H9 (cell line): ENCODE measurements at regions not wholly inside any gene's neighbourhood (a gene's known extent, or its start where the extent isn't known, plus 50 kb on each side); places are given as distances from the start of the nearest gene placed in this dataset.

Source experiments
- DNase-seq: peaks from one replicate; pipeline ENCODE4 v3.0.0-alpha.2; 2017
- H2AFZ ChIP-seq: one replicate; pipeline ENCODE4 v1.6.1; 2013; ENCODE audit warnings: mild to moderate bottlenecking, low read length, control low read depth, moderate library complexity
- H2AK5ac ChIP-seq: 2 replicates; pipeline ENCODE4 v1.6.1; 2013; ENCODE audit warnings: low read length, control low read depth, mixed read lengths; ENCODE audit not compliant: insufficient read length
- H2BK120ac ChIP-seq: one replicate; pipeline ENCODE4 v1.6.1; 2013; ENCODE audit warnings: low read depth, mild to moderate bottlenecking, low read length, control low read depth, inconsistent platforms; ENCODE audit not compliant: poor library complexity, severe bottlenecking
- H2BK12ac ChIP-seq: 2 replicates; pipeline ENCODE4 v1.6.1; 2013; ENCODE audit warnings: low read length, control low read depth, mixed read lengths, low read depth; ENCODE audit not compliant: insufficient read length
- H2BK15ac ChIP-seq: 2 replicates; pipeline ENCODE4 v1.6.1; 2013; ENCODE audit warnings: low read depth, low read length, control low read depth
- H2BK20ac ChIP-seq: one replicate; pipeline ENCODE4 v1.6.1; 2013; ENCODE audit warnings: low read depth, mild to moderate bottlenecking, low read length, control low read depth, inconsistent platforms; ENCODE audit not compliant: poor library complexity, severe bottlenecking
- H2BK5ac ChIP-seq: 2 replicates; pipeline ENCODE4 v1.6.1; 2013; ENCODE audit warnings: low read length, control low read depth, mixed read lengths; ENCODE audit not compliant: insufficient read length
- H3K14ac ChIP-seq: 2 replicates; pipeline ENCODE4 v1.6.1; 2013; ENCODE audit warnings: low read length, control low read depth; ENCODE audit not compliant: insufficient read depth
- H3K18ac ChIP-seq: 2 replicates; pipeline ENCODE4 v1.6.1; 2013; ENCODE audit warnings: low read depth, mild to moderate bottlenecking, mixed read lengths, low read length, control low read depth; ENCODE audit not compliant: insufficient read length
- H3K23ac ChIP-seq: 2 replicates; pipeline ENCODE4 v1.6.1; 2013; ENCODE audit warnings: low read length, control low read depth, mixed read lengths, low read depth; ENCODE audit not compliant: insufficient read length
- H3K23me2 ChIP-seq: 2 replicates; pipeline ENCODE4 v1.6.1; 2013; ENCODE audit warnings: low read depth, mild to moderate bottlenecking, mixed read lengths, low read length, control low read depth; ENCODE audit not compliant: insufficient read length, poor library complexity, severe bottlenecking
- H3K27ac ChIP-seq: 2 replicates; pipeline ENCODE4 v1.5.1; 2013; ENCODE audit warnings: low read length, control low read depth, mixed read lengths, low read depth; ENCODE audit not compliant: insufficient read length
- H3K27me3 ChIP-seq: 2 replicates; pipeline ENCODE4 v1.6.1; 2013; ENCODE audit warnings: low read length, control low read depth, inconsistent platforms; ENCODE audit not compliant: insufficient read depth
- H3K4ac ChIP-seq: 2 replicates; pipeline ENCODE4 v1.6.1; 2013; ENCODE audit warnings: low read depth, mild to moderate bottlenecking, control low read depth, inconsistent platforms, low read length, moderate library complexity
- H3K4me1 ChIP-seq: 2 replicates; pipeline ENCODE4 v1.6.1; 2013; ENCODE audit warnings: low read length, control low read depth, inconsistent platforms; ENCODE audit not compliant: insufficient read depth
- H3K4me2 ChIP-seq: 2 replicates; pipeline ENCODE4 v1.6.1; 2013; ENCODE audit warnings: low read length, control low read depth, mixed read lengths; ENCODE audit not compliant: insufficient read length, insufficient read depth
- H3K56ac ChIP-seq: 2 replicates; pipeline ENCODE4 v1.6.1; 2013; ENCODE audit warnings: low read depth, mild to moderate bottlenecking, mixed read lengths, low read length, control low read depth; ENCODE audit not compliant: insufficient read length
- H3K79me1 ChIP-seq: 2 replicates; pipeline ENCODE4 v1.6.1; 2013; ENCODE audit warnings: low read depth, mild to moderate bottlenecking, moderate library complexity, low read length, control low read depth, inconsistent platforms; ENCODE audit not compliant: insufficient read depth, poor library complexity, severe bottlenecking
- H3K79me2 ChIP-seq: 2 replicates; pipeline ENCODE4 v1.6.1; 2013; ENCODE audit warnings: low read length, control low read depth, inconsistent platforms; ENCODE audit not compliant: insufficient read depth
- H3K9ac ChIP-seq: 2 replicates; pipeline ENCODE4 v1.6.1; 2013; ENCODE audit warnings: low read length, control low read depth, mixed read lengths; ENCODE audit not compliant: insufficient read length; ENCODE audit errors: extremely low read depth
- H3K9me3 ChIP-seq: one replicate; pipeline ENCODE4 v1.6.1; 2013; ENCODE audit warnings: low read depth, low read length, inconsistent platforms; ENCODE audit not compliant: control insufficient read depth
- H3T11ph ChIP-seq: one replicate; pipeline ENCODE4 v1.6.1; 2013; ENCODE audit warnings: mild to moderate bottlenecking, low read length, control low read depth, inconsistent platforms
- H4K20me1 ChIP-seq: one replicate; pipeline ENCODE4 v1.6.1; 2013; ENCODE audit not compliant: control insufficient read depth, insufficient read length, insufficient read depth
- H4K5ac ChIP-seq: 2 replicates; pipeline ENCODE4 v1.6.1; 2013; ENCODE audit warnings: low read depth, mild to moderate bottlenecking, mixed read lengths, low read length, control low read depth; ENCODE audit not compliant: insufficient read length
- H4K8ac ChIP-seq: replicated peaks from 2 replicates; pipeline ENCODE4 v1.6.1; 2013; ENCODE audit warnings: low read length, control low read depth, mixed read lengths, low read depth; ENCODE audit not compliant: insufficient read length
- H4K91ac ChIP-seq: 2 replicates; pipeline ENCODE4 v1.6.1; 2013; ENCODE audit warnings: low read depth, mild to moderate bottlenecking, moderate library complexity, mixed read lengths, low read length, control low read depth; ENCODE audit not compliant: insufficient read length
- H3K27ac Mint-ChIP-seq, 3 experiments: 2 replicates in 2 of 3; 3 replicates in 1 of 3; pipeline ENCODE4 v1.8.0; 2020 to 2021; ENCODE audit warnings: mixed read lengths in 3 of 3, mild to moderate bottlenecking in 1 of 3, moderate library complexity in 1 of 3
- H3K27me3 Mint-ChIP-seq: 2 replicates; pipeline ENCODE4 v1.8.0; 2021; ENCODE audit warnings: low read depth, mild to moderate bottlenecking, moderate library complexity, mixed read lengths
- H3K36me3 Mint-ChIP-seq, 3 experiments: 2 replicates in 2 of 3; 3 replicates in 1 of 3; pipeline ENCODE4 v1.8.0; 2020 to 2021; ENCODE audit warnings: low read depth in 3 of 3, mixed read lengths in 3 of 3; ENCODE audit not compliant: insufficient read depth in 1 of 3
- H3K4me1 Mint-ChIP-seq, 2 experiments: 2 replicates each; pipeline ENCODE4 v1.8.0; 2020; ENCODE audit warnings: mixed read lengths in 2 of 2
- H3K4me3 Mint-ChIP-seq, 2 experiments: 2 replicates in 1 of 2; 3 replicates in 1 of 2; pipeline ENCODE4 v1.8.0; 2020 to 2021; ENCODE audit warnings: mild to moderate bottlenecking in 2 of 2, mixed read lengths in 2 of 2, moderate library complexity in 1 of 2
- H3K9me3 Mint-ChIP-seq, 2 experiments: 2 replicates in 1 of 2; 3 replicates in 1 of 2; pipeline ENCODE4 v1.8.0; 2020; ENCODE audit warnings: mild to moderate bottlenecking in 2 of 2, mixed read lengths in 2 of 2, moderate library complexity in 1 of 2
- WGBS: extraction: QIAGEN DNeasy Blood & Tissue Kit; methylation state at CpG from one replicate; pipeline ENCODE4 v1.1.7; 2013; ENCODE audit warnings: missing lambda C conversion rate, low lambda C conversion rate, mixed read lengths; ENCODE audit not compliant: insufficient read length; ENCODE audit errors: extremely low coverage; 5-methylcytosine and 5-hydroxymethylcytosine counted together
- TF ChIP-seq, protein P1 (sequence below): fragments of 200-600 bp; sonication (generic); conservative IDR thresholded peaks from 3 replicates; pipeline ENCODE4 v1.8.0; 2021; ENCODE audit warnings: antibody characterized with exemption, mild to moderate bottlenecking

DNA sequence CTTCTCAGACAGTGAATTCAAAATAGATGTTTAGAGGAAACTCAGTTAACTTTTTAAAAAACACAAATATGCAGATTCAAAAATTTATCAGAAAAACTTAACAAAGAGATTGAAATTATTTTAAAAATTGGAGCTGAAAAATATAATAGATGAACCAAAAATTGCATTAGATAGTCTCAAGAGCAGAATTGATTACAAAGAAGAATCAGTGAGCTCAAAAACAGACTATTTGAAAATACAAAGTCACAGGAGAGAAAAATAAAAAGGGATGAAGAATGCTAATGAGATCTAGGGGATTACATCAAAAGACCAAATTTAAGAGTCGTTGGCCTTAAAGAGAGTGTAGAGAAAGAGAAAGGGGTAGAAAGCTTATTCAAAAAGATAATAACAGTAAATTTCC lies 700.5 kb downstream of the COL12A1 start:
- Mint-ChIP-seq H3K9me3 (peaks cover 18 to 30% of the 10 kb centered on the region in 2 experiments), H3K27ac (no peak overlapping the region), H3K4me3 (no peak overlapping the region), H3K36me3 (peaks cover 0 to 6% (median 3%) of the 10 kb centered on the region in 3 experiments; a peak in 3 of 7 replicates), H3K4me1 (no peaks in the 10 kb centered on the region), H3K27me3 (no peaks in the 10 kb centered on the region)
- no peaks in the 10 kb centered on the region for H3K9me3 ChIP-seq
- H3T11ph ChIP-seq, result no peak overlapping the region
- WGBS, result no CpG with 5 or more reads among the region's 1 CpG
- no peak overlapping the region for H3K9ac ChIP-seq
- H3K27ac ChIP-seq, result no peak overlapping the region
- no peak overlapping the region for H3K18ac ChIP-seq
- H3K14ac ChIP-seq, result no peak overlapping the region
- H2AFZ ChIP-seq, result no peak overlapping the region
- no peak overlapping the region for H3K56ac ChIP-seq
- H2BK120ac ChIP-seq, result no peak overlapping the region
- H2BK20ac ChIP-seq, result no peak overlapping the region
- no peaks in the 10 kb centered on the region for H4K20me1 ChIP-seq
- no peak overlapping the region for H3K23ac ChIP-seq
- no peak overlapping the region for H4K91ac ChIP-seq
- H4K5ac ChIP-seq, result no peak overlapping the region
- H3K4me2 ChIP-seq, result no peak overlapping the region
- no peak for DNase-seq
- no peaks in the 10 kb centered on the region for H3K27me3 ChIP-seq
- H3K4me1 ChIP-seq, result no peaks in the 10 kb centered on the region
- H4K8ac ChIP-seq, result no peak overlapping the region
- H3K4ac ChIP-seq, result no peak overlapping the region
- no peak overlapping the region for H2BK5ac ChIP-seq
- no peaks in the 10 kb centered on the region for H3K79me2 ChIP-seq
- no peak overlapping the region for H2BK15ac ChIP-seq
- no peaks in the 10 kb centered on the region for H3K23me2 ChIP-seq
- TF ChIP-seq, protein P1, sequence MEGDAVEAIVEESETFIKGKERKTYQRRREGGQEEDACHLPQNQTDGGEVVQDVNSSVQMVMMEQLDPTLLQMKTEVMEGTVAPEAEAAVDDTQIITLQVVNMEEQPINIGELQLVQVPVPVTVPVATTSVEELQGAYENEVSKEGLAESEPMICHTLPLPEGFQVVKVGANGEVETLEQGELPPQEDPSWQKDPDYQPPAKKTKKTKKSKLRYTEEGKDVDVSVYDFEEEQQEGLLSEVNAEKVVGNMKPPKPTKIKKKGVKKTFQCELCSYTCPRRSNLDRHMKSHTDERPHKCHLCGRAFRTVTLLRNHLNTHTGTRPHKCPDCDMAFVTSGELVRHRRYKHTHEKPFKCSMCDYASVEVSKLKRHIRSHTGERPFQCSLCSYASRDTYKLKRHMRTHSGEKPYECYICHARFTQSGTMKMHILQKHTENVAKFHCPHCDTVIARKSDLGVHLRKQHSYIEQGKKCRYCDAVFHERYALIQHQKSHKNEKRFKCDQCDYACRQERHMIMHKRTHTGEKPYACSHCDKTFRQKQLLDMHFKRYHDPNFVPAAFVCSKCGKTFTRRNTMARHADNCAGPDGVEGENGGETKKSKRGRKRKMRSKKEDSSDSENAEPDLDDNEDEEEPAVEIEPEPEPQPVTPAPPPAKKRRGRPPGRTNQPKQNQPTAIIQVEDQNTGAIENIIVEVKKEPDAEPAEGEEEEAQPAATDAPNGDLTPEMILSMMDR, result no peak
- no peak overlapping the region for H2AK5ac ChIP-seq
- H3K79me1 ChIP-seq, result no peaks in the 10 kb centered on the region
- no peak overlapping the region for H2BK12ac ChIP-seq
